ENCODE measurements at regions not wholly inside any gene's neighbourhood (a gene's known extent, or its start where the extent isn't known, plus 50 kb on each side); places are given as distances from the start of the nearest gene placed in this dataset.

GRCh38 chr3:82229397-82229796, 468.0 kb upstream of the GBE1 start:
- H3K27me3 ChIP-seq (ENCODE audit: control insufficient read depth, low read length): no peaks in the 10 kb centered on the region
- H3K4me2 ChIP-seq (ENCODE audit: low read length): no peak overlapping the region
- no peaks in the 10 kb centered on the region for H3K9me2 ChIP-seq (replicated peaks; ENCODE audit: control insufficient read depth, low read length)
- no peaks in the 10 kb centered on the region for H3K9me3 ChIP-seq (ENCODE audit: control insufficient read depth, insufficient read depth, low read length)
- no peaks in the 10 kb centered on the region for H3K36me3 ChIP-seq (ENCODE audit: control insufficient read depth, low read length)
- H3F3A ChIP-seq (ENCODE audit: control insufficient read depth, insufficient read depth): no peaks in the 10 kb centered on the region
- no peaks in the 10 kb centered on the region for H3K79me2 ChIP-seq (ENCODE audit: control insufficient read depth, low read length)
- H3K27ac ChIP-seq (ENCODE audit: low read depth, low read length): no peak overlapping the region
- no peaks in the 10 kb centered on the region for H3K4me1 ChIP-seq (ENCODE audit: control insufficient read depth, low read length)
- TF ChIP-seq CTCF (IDR thresholded peaks at IDR 0.05; ENCODE audit: low read depth, low read length, poor library complexity, severe bottlenecking) (no peak), EZH2phosphoT487 (IDR thresholded peaks at IDR 0.05; ENCODE audit: borderline replicate concordance, low read length) (no peak)
- H4K20me1 ChIP-seq (ENCODE audit: control insufficient read depth, insufficient read depth, low read depth, low read length): no peaks in the 10 kb centered on the region
- no peak overlapping the region for H3K4me3 ChIP-seq (ENCODE audit: low read length)

- TF ChIP-seq CTCF (IDR thresholded peaks at IDR 0.05; ENCODE audit: low read depth, low read length, poor library complexity, severe bottlenecking): no peak
- TF ChIP-seq EZH2phosphoT487 (IDR thresholded peaks at IDR 0.05; ENCODE audit: borderline replicate concordance, low read length): no peak
- Histone ChIP-seq H3K27me3 (ENCODE audit: control insufficient read depth, low read length) (no peaks in the 10 kb centered on the region), H3F3A (ENCODE audit: control insufficient read depth, insufficient read depth) (no peaks in the 10 kb centered on the region), H3K9me2 (replicated peaks; ENCODE audit: control insufficient read depth, low read length) (no peaks in the 10 kb centered on the region), H3K79me2 (ENCODE audit: control insufficient read depth, low read length) (no peaks in the 10 kb centered on the region), H3K9me3 (ENCODE audit: control insufficient read depth, insufficient read depth, low read length) (no peaks in the 10 kb centered on the region), H3K36me3 (ENCODE audit: control insufficient read depth, low read length) (no peaks in the 10 kb centered on the region), H3K27ac (ENCODE audit: low read depth, low read length) (no peak overlapping the region), H3K4me2 (ENCODE audit: low read length) (no peak overlapping the region), H4K20me1 (ENCODE audit: control insufficient read depth, insufficient read depth, low read depth, low read length) (no peaks in the 10 kb centered on the region), H3K4me3 (ENCODE audit: low read length) (no peak overlapping the region), H3K4me1 (ENCODE audit: control insufficient read depth, low read length) (no peaks in the 10 kb centered on the region)
Observed at GRCh38 chr3:82224661-82225060, 463.2 kb upstream of the GBE1 start.

- Histone ChIP-seq H3K9me3 (ENCODE audit: control insufficient read depth, insufficient read depth, low read length) (no peaks in the 10 kb centered on the region), H3K36me3 (ENCODE audit: control insufficient read depth, low read length) (no peaks in the 10 kb centered on the region), H3F3A (ENCODE audit: control insufficient read depth, insufficient read depth) (no peaks in the 10 kb centered on the region), H3K4me1 (ENCODE audit: control insufficient read depth, low read length) (no peaks in the 10 kb centered on the region), H3K27me3 (ENCODE audit: control insufficient read depth, low read length) (no peaks in the 10 kb centered on the region), H3K4me2 (ENCODE audit: low read length) (no peak overlapping the region), H3K4me3 (ENCODE audit: low read length) (no peak overlapping the region), H3K27ac (ENCODE audit: low read depth, low read length) (no peak overlapping the region), H3K9me2 (replicated peaks; ENCODE audit: control insufficient read depth, low read length) (no peaks in the 10 kb centered on the region), H3K79me2 (ENCODE audit: control insufficient read depth, low read length) (no peaks in the 10 kb centered on the region), H4K20me1 (ENCODE audit: control insufficient read depth, insufficient read depth, low read depth, low read length) (no peaks in the 10 kb centered on the region)
- TF ChIP-seq EZH2phosphoT487 (IDR thresholded peaks at IDR 0.05; ENCODE audit: borderline replicate concordance, low read length): no peak
- TF ChIP-seq CTCF (IDR thresholded peaks at IDR 0.05; ENCODE audit: low read depth, low read length, poor library complexity, severe bottlenecking): no peak
Observed at GRCh38 chr3:82222401-82222800, 461.0 kb upstream of the GBE1 start.

- Histone ChIP-seq H3K9me2 (replicated peaks; ENCODE audit: control insufficient read depth, low read length) (no peaks in the 10 kb centered on the region), H3K4me2 (ENCODE audit: low read length) (no peak overlapping the region), H4K20me1 (ENCODE audit: control insufficient read depth, insufficient read depth, low read depth, low read length) (no peaks in the 10 kb centered on the region), H3K9me3 (ENCODE audit: control insufficient read depth, insufficient read depth, low read length) (no peaks in the 10 kb centered on the region), H3K36me3 (ENCODE audit: control insufficient read depth, low read length) (no peaks in the 10 kb centered on the region), H3K27ac (ENCODE audit: low read depth, low read length) (no peak overlapping the region), H3F3A (ENCODE audit: control insufficient read depth, insufficient read depth) (no peaks in the 10 kb centered on the region), H3K4me1 (ENCODE audit: control insufficient read depth, low read length) (no peaks in the 10 kb centered on the region), H3K4me3 (ENCODE audit: low read length) (no peak overlapping the region), H3K79me2 (ENCODE audit: control insufficient read depth, low read length) (no peaks in the 10 kb centered on the region), H3K27me3 (ENCODE audit: control insufficient read depth, low read length) (no peaks in the 10 kb centered on the region)
- no peak for TF ChIP-seq CTCF (IDR thresholded peaks at IDR 0.05; ENCODE audit: low read depth, low read length, poor library complexity, severe bottlenecking)
- TF ChIP-seq EZH2phosphoT487 (IDR thresholded peaks at IDR 0.05; ENCODE audit: borderline replicate concordance, low read length): no peak
Observed at GRCh38 chr3:82217571-82217970, 456.1 kb upstream of the GBE1 start.
